ENCODE measurements at regions not wholly inside any gene's neighbourhood (a gene's known extent, or its start where the extent isn't known, plus 50 kb on each side); places are given as distances from the start of the nearest gene placed in this dataset.

GRCh38 chr20:63116412-63117106 lies 99.4 kb downstream of the YTHDF1 start (continued):
- TF ChIP-seq ZNF639 (CRISPR knock-in tag; conservative IDR thresholded peaks at IDR 0.05) (peak; percentile 74; the same call in 1 of the 2 replicates), PCBP2 (optimal IDR thresholded peaks at IDR 0.05; ENCODE audit: low read depth, low read length, poor library complexity, severe bottlenecking) (no peak), NR2F1 (CRISPR knock-in tag; IDR thresholded peaks at IDR 0.05) (no peak; a peak in 1 of 4 replicates), KLF16 (CRISPR knock-in tag; IDR thresholded peaks at IDR 0.05) (peak in 1 of 2 experiments; percentile 71; a peak in 1 of 4 replicates), HOXA5 (CRISPR knock-in tag; IDR thresholded peaks at IDR 0.05) (peak; percentile 94), ZNF616 (CRISPR knock-in tag; IDR thresholded peaks at IDR 0.05; ENCODE audit: low read depth) (0 out of 2 replicates have a peak, but pooled peaks have one; percentile 43), ZNF17 (CRISPR knock-in tag; IDR thresholded peaks at IDR 0.05) (0 out of 2 replicates have a peak, but pooled peaks have one; percentile 68), KDM6A (CRISPR knock-in tag; IDR thresholded peaks at IDR 0.05; ENCODE audit: low read depth) (no peak), ETV5 (CRISPR knock-in tag; IDR thresholded peaks at IDR 0.05; ENCODE audit: borderline replicate concordance) (peak; percentile 42; the same call in 1 of the 2 replicates), ISL2 (CRISPR knock-in tag; IDR thresholded peaks at IDR 0.05) (peak; percentile 44; the same call in 1 of the 2 replicates), CREB1 (IDR thresholded peaks at IDR 0.05) (no peak), CREB1 (CRISPR knock-in tag; IDR thresholded peaks at IDR 0.05) (no peak), MAF1 (CRISPR knock-in tag; IDR thresholded peaks at IDR 0.05; ENCODE audit: borderline replicate concordance) (0 out of 2 replicates have a peak, but pooled peaks have one; percentile 74), ZNF562 (CRISPR knock-in tag; IDR thresholded peaks at IDR 0.05; ENCODE audit: borderline replicate concordance) (no peak), ZBTB21 (CRISPR knock-in tag; IDR thresholded peaks at IDR 0.05) (peak; percentile 47; the same call in 1 of the 2 replicates), GABPB1 (CRISPR knock-in tag; IDR thresholded peaks at IDR 0.05) (peak; percentile 92), RARG (CRISPR knock-in tag; IDR thresholded peaks at IDR 0.05; ENCODE audit: low read depth) (no peak), ZNF335 (CRISPR knock-in tag; IDR thresholded peaks at IDR 0.05) (0 out of 2 replicates have a peak, but pooled peaks have one; percentile 42), ZSCAN20 (CRISPR knock-in tag; IDR thresholded peaks at IDR 0.05; ENCODE audit: borderline replicate concordance) (peak; percentile 85; the same call in 1 of the 2 replicates), ZNF329 (CRISPR knock-in tag; IDR thresholded peaks at IDR 0.05; ENCODE audit: low read depth) (peak; percentile 78; the same call in 1 of the 2 replicates), ZNF761 (CRISPR knock-in tag; conservative IDR thresholded peaks at IDR 0.05) (no peak), ZNF746 (CRISPR knock-in tag; IDR thresholded peaks at IDR 0.05) (0 out of 2 replicates have a peak, but pooled peaks have one; percentile 23), TBX3 (IDR thresholded peaks at IDR 0.05; ENCODE audit: borderline replicate concordance) (no peak), STAG1 (CRISPR knock-in tag; IDR thresholded peaks at IDR 0.05) (no peak), ATF6 (CRISPR knock-in tag; conservative IDR thresholded peaks at IDR 0.05) (peak; percentile 96; the same call in 1 of the 2 replicates), ZNF670 (CRISPR knock-in tag; IDR thresholded peaks at IDR 0.05; ENCODE audit: borderline replicate concordance) (no peak), KDM5B (CRISPR knock-in tag; IDR thresholded peaks at IDR 0.05; ENCODE audit: borderline replicate concordance) (peak; percentile 68; the same call in 1 of the 2 replicates), KDM2A (CRISPR knock-in tag; IDR thresholded peaks at IDR 0.05; ENCODE audit: borderline replicate concordance, low read depth) (peak; percentile 69; the same call in 1 of the 2 replicates), SAFB2 (CRISPR knock-in tag; IDR thresholded peaks at IDR 0.05; ENCODE audit: borderline replicate concordance, low read depth) (no peak)

Data from HepG2 (cell line).